GM23338 (cell line): ENCODE measurements at regions not wholly inside any gene's neighbourhood (a gene's known extent, or its start where the extent isn't known, plus 50 kb on each side); places are given as distances from the start of the nearest gene placed in this dataset.

ENCODE experiments used
- ATAC-seq: fragments of 200-7000 bp; cut with Tn5 transposase; 3 replicates; pipeline ENCODE4 v1.9.1; 2020
- DNase-seq: peaks from one replicate; pipeline ENCODE4 v3.0.0-alpha.2; 2015; ENCODE audit warnings: low spot score
- H2AFZ ChIP-seq: fragments of 200-600 bp; sonication (generic); 2 replicates; pipeline ENCODE4 v1.8.0; 2016; ENCODE audit warnings: antibody characterized with exemption, mild to moderate bottlenecking, moderate library complexity
- H3F3A ChIP-seq: fragments of 200-600 bp; sonication (generic); replicated peaks from 2 replicates; pipeline ENCODE4 v1.8.0; 2017; ENCODE audit warnings: antibody characterized with exemption, mixed run types, low read depth
- H3K27ac ChIP-seq: fragments of 200-600 bp; sonication (generic); 2 replicates; pipeline ENCODE4 v1.6.1; 2016; ENCODE audit warnings: low read depth
- H3K27me3 ChIP-seq: fragments of 200-600 bp; sonication (generic); 2 replicates; pipeline ENCODE4 v1.8.0; 2016; ENCODE audit warnings: mild to moderate bottlenecking, mixed run types, moderate library complexity; ENCODE audit not compliant: insufficient read depth
- H3K36me3 ChIP-seq: fragments of 200-600 bp; sonication (generic); 2 replicates; pipeline ENCODE4 v1.8.0; 2016; ENCODE audit warnings: mild to moderate bottlenecking; ENCODE audit not compliant: insufficient read depth
- H3K4me1 ChIP-seq: fragments of 200-600 bp; sonication (generic); 2 replicates; pipeline ENCODE4 v1.8.0; 2016; ENCODE audit warnings: mild to moderate bottlenecking, moderate library complexity; ENCODE audit not compliant: insufficient read depth
- H3K4me2 ChIP-seq: fragments of 200-600 bp; sonication (generic); 2 replicates; pipeline ENCODE4 v1.7.1; 2017; ENCODE audit warnings: mixed run types
- H3K4me3 ChIP-seq: fragments of 200-600 bp; sonication (generic); 2 replicates; pipeline ENCODE4 v1.6.1; 2016; ENCODE audit warnings: mixed run types
- H3K79me2 ChIP-seq: fragments of 200-600 bp; sonication (generic); replicated peaks from 2 replicates; pipeline ENCODE4 v1.8.0; 2017; ENCODE audit warnings: mild to moderate bottlenecking; ENCODE audit not compliant: insufficient read depth
- H3K9me2 ChIP-seq: fragments of 200-600 bp; sonication (generic); 2 replicates; pipeline ENCODE4 v1.8.0; 2017; ENCODE audit not compliant: insufficient read depth
- H4K20me1 ChIP-seq: fragments of 200-600 bp; sonication (generic); replicated peaks from 2 replicates; pipeline ENCODE4 v1.8.0; 2017; ENCODE audit warnings: mild to moderate bottlenecking; ENCODE audit not compliant: insufficient read depth
- H3K27ac Mint-ChIP-seq: 2 replicates; pipeline ENCODE4 v1.8.0; 2020; ENCODE audit warnings: inconsistent platforms, mild to moderate bottlenecking, moderate library complexity, mixed read lengths
- H3K27me3 Mint-ChIP-seq: 3 replicates; pipeline ENCODE4 v1.8.0; 2022; ENCODE audit warnings: low read depth, mild to moderate bottlenecking, moderate library complexity, mixed read lengths, inconsistent platforms; ENCODE audit not compliant: insufficient read depth, poor library complexity
- H3K36me3 Mint-ChIP-seq: 3 replicates; pipeline ENCODE4 v1.8.0; 2021; ENCODE audit warnings: low read depth, mild to moderate bottlenecking, inconsistent platforms, moderate library complexity, mixed read lengths
- H3K4me1 Mint-ChIP-seq: 3 replicates; pipeline ENCODE4 v1.8.0; 2020; ENCODE audit warnings: mild to moderate bottlenecking, inconsistent platforms, mixed read lengths
- H3K4me3 Mint-ChIP-seq: 3 replicates; pipeline ENCODE4 v1.8.0; 2021; ENCODE audit warnings: moderate library complexity, mild to moderate bottlenecking, inconsistent platforms, mixed read lengths
- H3K9me3 Mint-ChIP-seq: 3 replicates; pipeline ENCODE4 v1.8.0; 2020; ENCODE audit warnings: moderate library complexity, mild to moderate bottlenecking, inconsistent platforms, mixed read lengths
- CREB1 ChIP-seq: fragments of 250-450 bp; sonication (Bioruptor Pico); IDR thresholded peaks from 2 replicates; pipeline ENCODE4 v1.5.0; 2020; ENCODE audit warnings: low read depth, mild to moderate bottlenecking, moderate library complexity
- EZH2 ChIP-seq: fragments of 200-600 bp; sonication (generic); IDR thresholded peaks from one replicate; pipeline ENCODE4 v1.8.0; 2017; ENCODE audit warnings: antibody characterized with exemption, mild to moderate bottlenecking, low read depth; ENCODE audit not compliant: unreplicated experiment
- JUNB ChIP-seq: IDR thresholded peaks from one replicate; pipeline ENCODE4 v1.6.1; 2016; ENCODE audit warnings: antibody characterized with exemption; ENCODE audit not compliant: unreplicated experiment
- POLR2AphosphoS5 ChIP-seq: IDR thresholded peaks from 2 replicates; pipeline ENCODE4 v1.6.1; 2016; ENCODE audit warnings: antibody characterized with exemption, low read depth
- REST ChIP-seq: IDR thresholded peaks from one replicate; pipeline ENCODE4 v1.6.1; 2018; ENCODE audit warnings: antibody characterized with exemption; ENCODE audit not compliant: unreplicated experiment
- STAT1 ChIP-seq: IDR thresholded peaks from one replicate; pipeline ENCODE4 v1.6.1; 2016; ENCODE audit warnings: antibody characterized with exemption; ENCODE audit not compliant: unreplicated experiment
- ZNF114 ChIP-seq: fragments of 250-450 bp; sonication (Bioruptor Pico); IDR thresholded peaks from 2 replicates; pipeline ENCODE4 v1.5.0; 2020; ENCODE audit warnings: mild to moderate bottlenecking, moderate library complexity
- ZNF331 ChIP-seq: fragments of 250-450 bp; sonication (Bioruptor Pico); IDR thresholded peaks from 2 replicates; pipeline ENCODE4 v1.5.0; 2020; ENCODE audit warnings: low read depth, mild to moderate bottlenecking, moderate library complexity
- ZNF462 ChIP-seq: fragments of 250-450 bp; sonication (Bioruptor Pico); IDR thresholded peaks from 2 replicates; pipeline ENCODE4 v1.5.0; 2020; ENCODE audit warnings: mild to moderate bottlenecking, moderate library complexity

GRCh38 chr20:51156041-51156982 lies 133.4 kb upstream of the KCNG1 start (continued):
- TF ChIP-seq ZNF462 = no peak
- no peak for TF ChIP-seq POLR2AphosphoS5
- no peak for TF ChIP-seq EZH2

DNA sequence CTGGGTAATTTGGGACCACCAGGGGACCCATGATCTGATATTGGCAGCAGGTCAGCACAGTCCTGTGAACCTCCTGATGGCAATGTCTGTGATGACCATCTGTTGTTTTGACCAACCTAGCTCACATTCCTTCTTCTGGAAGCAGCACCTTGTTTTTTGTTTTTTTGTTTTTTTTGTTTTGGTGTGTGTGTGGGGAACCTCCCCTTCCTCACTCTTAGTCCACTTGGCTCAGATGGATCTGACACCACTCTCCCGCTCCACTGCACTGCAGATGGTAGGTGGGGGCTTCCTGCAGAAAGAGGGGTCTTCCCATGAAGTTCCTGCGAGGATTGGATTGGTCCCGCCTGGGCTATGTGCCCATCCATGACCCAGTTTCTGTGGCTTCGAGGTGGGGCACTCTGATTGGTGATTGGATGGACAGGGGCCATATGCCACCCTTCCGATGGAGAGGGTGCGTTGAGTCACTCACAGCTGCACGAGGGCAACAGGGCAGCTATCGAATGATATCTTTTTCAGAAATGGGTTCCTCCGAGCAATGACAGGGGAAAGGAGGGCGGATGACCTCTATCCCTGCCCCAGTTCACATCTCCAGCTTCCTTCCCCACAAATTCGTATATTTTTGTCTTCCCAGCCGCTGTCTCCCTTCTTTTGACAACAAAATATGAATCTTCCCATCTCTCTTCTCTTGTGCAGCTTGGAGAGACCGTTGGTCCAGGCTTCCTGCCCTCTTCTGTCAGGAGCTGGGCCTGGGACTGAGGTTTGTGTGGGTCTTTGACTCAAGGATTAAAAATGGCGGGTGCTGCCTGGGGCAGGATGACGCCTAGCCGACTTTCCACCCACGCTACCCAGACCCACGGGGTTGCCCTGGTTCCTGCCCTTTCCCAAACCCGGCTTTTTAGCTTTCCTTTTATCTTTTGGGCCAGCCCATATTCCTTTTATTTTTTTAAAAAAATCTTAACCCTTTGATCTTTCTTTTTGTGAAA lies 132.1 kb upstream of the KCNG1 start:
- Histone ChIP-seq H3K27me3 (no peaks in the 10 kb centered on the region), H3K4me1 (no peaks in the 10 kb centered on the region), H3K9me2 (no peaks in the 10 kb centered on the region), H4K20me1 (no peaks in the 10 kb centered on the region), H3K79me2 (no peaks in the 10 kb centered on the region), H3K27ac (no peak overlapping the region), H3K4me2 (no peak overlapping the region), H3K36me3 (no peaks in the 10 kb centered on the region), H3F3A (no peaks in the 10 kb centered on the region), H3K4me3 (no peak overlapping the region), H2AFZ (no peak overlapping the region)
- H3K27me3 Mint-ChIP-seq = peaks cover 3% of the 10 kb centered on the region
- no peaks in the 10 kb centered on the region for H3K9me3 Mint-ChIP-seq
- peaks cover 8% of the 10 kb centered on the region for H3K4me1 Mint-ChIP-seq
- no peaks in the 10 kb centered on the region for H3K36me3 Mint-ChIP-seq
- no peak overlapping the region for H3K27ac Mint-ChIP-seq
- H3K4me3 Mint-ChIP-seq = no peak overlapping the region
- ATAC-seq (no peak), DNase-seq (no peak)
- no peak for TF ChIP-seq CREB1 (CRISPR knock-in tag)
- no peak for TF ChIP-seq REST
- TF ChIP-seq ZNF331 (CRISPR knock-in tag) = no peak
- no peak for TF ChIP-seq ZNF114 (CRISPR knock-in tag)
- no peak for TF ChIP-seq STAT1
- no peak for TF ChIP-seq JUNB
